ENCODE measurements at regions not wholly inside any gene's neighbourhood (a gene's known extent, or its start where the extent isn't known, plus 50 kb on each side); places are given as distances from the start of the nearest gene placed in this dataset.

- Histone ChIP-seq H3K27me3 (ENCODE audit: control insufficient read depth, insufficient read depth, low read length) (no peaks in the 10 kb centered on the region), H3K9me3 (ENCODE audit: control insufficient read depth, insufficient read depth, low read length) (no peaks in the 10 kb centered on the region; the same call in 1 of the 2 replicates), H3K27ac (ENCODE audit: low read depth, low read length) (no peak overlapping the region), H3K4me3 (ENCODE audit: low read depth, low read length) (no peak overlapping the region)
- TF ChIP-seq CTCF (IDR thresholded peaks at IDR 0.05; ENCODE audit: low read depth, low read length): no peak
- ChIA-PET POLR2A (no interaction called here), CTCF (no interaction called here)
- DNase-seq (ENCODE audit: low read depth, low spot score): no peak
Measured at GRCh38 chr5:29701600-29701999, 1491.9 kb upstream of the CDH6 start.

- TF ChIP-seq CTCF (IDR thresholded peaks at IDR 0.05; ENCODE audit: low read depth, low read length): no peak
- DNase-seq (ENCODE audit: low read depth, low spot score): no peak
- Histone ChIP-seq H3K9me3 (ENCODE audit: control insufficient read depth, insufficient read depth, low read length) (no peaks in the 10 kb centered on the region; the same call in 1 of the 2 replicates), H3K27ac (ENCODE audit: low read depth, low read length) (no peak overlapping the region), H3K4me3 (ENCODE audit: low read depth, low read length) (no peak overlapping the region), H3K27me3 (ENCODE audit: control insufficient read depth, insufficient read depth, low read length) (no peaks in the 10 kb centered on the region)
- ChIA-PET POLR2A (no interaction called here), CTCF (no interaction called here)
Measured at GRCh38 chr5:29697785-29698414, 1495.6 kb upstream of the CDH6 start.

- no peak overlapping the region for H3K27ac ChIP-seq (ENCODE audit: low read depth, low read length)
- ChIA-PET POLR2A (no interaction called here), CTCF (no interaction called here)
- no peak overlapping the region for H3K4me3 ChIP-seq (ENCODE audit: low read depth, low read length)
- DNase-seq (ENCODE audit: low read depth, low spot score): no peak
- H3K9me3 ChIP-seq (ENCODE audit: control insufficient read depth, insufficient read depth, low read length): no peaks in the 10 kb centered on the region; the same call in 1 of the 2 replicates
- TF ChIP-seq CTCF (IDR thresholded peaks at IDR 0.05; ENCODE audit: low read depth, low read length): no peak
- H3K27me3 ChIP-seq (ENCODE audit: control insufficient read depth, insufficient read depth, low read length): no peaks in the 10 kb centered on the region
Measured at GRCh38 chr5:29697278-29697677, 1496.2 kb upstream of the CDH6 start.

GRCh38 chr5:29672678-29673077 lies 1520.8 kb upstream of the CDH6 start:
- no peak overlapping the region for H3K27ac ChIP-seq (ENCODE audit: low read depth, low read length)
- H3K4me3 ChIP-seq (ENCODE audit: low read depth, low read length): no peak overlapping the region
- no peaks in the 10 kb centered on the region for H3K27me3 ChIP-seq (ENCODE audit: control insufficient read depth, insufficient read depth, low read length)
- POLR2A ChIA-PET: no interaction called here
- peaks cover 3% of the 10 kb centered on the region; the same call in 1 of the 2 replicates for H3K9me3 ChIP-seq (ENCODE audit: control insufficient read depth, insufficient read depth, low read length)
- CTCF ChIA-PET: no interaction called here
- TF ChIP-seq CTCF (IDR thresholded peaks at IDR 0.05; ENCODE audit: low read depth, low read length): no peak
- DNase-seq (ENCODE audit: low read depth, low spot score): no peak

GRCh38 chr5:29662876-29663275 lies 1530.6 kb upstream of the CDH6 start:
- ChIA-PET POLR2A (no interaction called here), CTCF (no interaction called here)
- no peak for TF ChIP-seq CTCF (IDR thresholded peaks at IDR 0.05; ENCODE audit: low read depth, low read length)
- no peak overlapping the region for H3K27ac ChIP-seq (ENCODE audit: low read depth, low read length)
- no peaks in the 10 kb centered on the region for H3K27me3 ChIP-seq (ENCODE audit: control insufficient read depth, insufficient read depth, low read length)
- H3K9me3 ChIP-seq (ENCODE audit: control insufficient read depth, insufficient read depth, low read length): peaks cover 7% of the 10 kb centered on the region
- H3K4me3 ChIP-seq (ENCODE audit: low read depth, low read length): no peak overlapping the region
- DNase-seq (ENCODE audit: low read depth, low spot score): no peak
